ENCODE measurements at regions not wholly inside any gene's neighbourhood (a gene's known extent, or its start where the extent isn't known, plus 50 kb on each side); places are given as distances from the start of the nearest gene placed in this dataset.

GRCh38 chr3:182567700-182568099 is 225.6 kb upstream of the ATP11B start:
- Histone ChIP-seq H3K27me3 (ENCODE audit: control insufficient read depth, low read length) (peaks cover 6% of the 10 kb centered on the region; the same call in 1 of the 2 replicates), H3K4me1 (ENCODE audit: control insufficient read depth, low read length) (no peaks in the 10 kb centered on the region), H3K36me3 (ENCODE audit: control insufficient read depth, low read length) (no peaks in the 10 kb centered on the region), H3K4me3 (ENCODE audit: low read length) (no peak overlapping the region), H4K20me1 (ENCODE audit: control insufficient read depth, insufficient read depth, low read depth, low read length) (no peaks in the 10 kb centered on the region), H3F3A (ENCODE audit: control insufficient read depth, insufficient read depth) (no peaks in the 10 kb centered on the region), H3K4me2 (ENCODE audit: low read length) (no peak overlapping the region), H3K27ac (ENCODE audit: low read depth, low read length) (no peak overlapping the region), H3K9me2 (replicated peaks; ENCODE audit: control insufficient read depth, low read length) (no peaks in the 10 kb centered on the region), H3K79me2 (ENCODE audit: control insufficient read depth, low read length) (no peaks in the 10 kb centered on the region), H3K9me3 (ENCODE audit: control insufficient read depth, insufficient read depth, low read length) (no peaks in the 10 kb centered on the region)
- TF ChIP-seq, protein P1, sequence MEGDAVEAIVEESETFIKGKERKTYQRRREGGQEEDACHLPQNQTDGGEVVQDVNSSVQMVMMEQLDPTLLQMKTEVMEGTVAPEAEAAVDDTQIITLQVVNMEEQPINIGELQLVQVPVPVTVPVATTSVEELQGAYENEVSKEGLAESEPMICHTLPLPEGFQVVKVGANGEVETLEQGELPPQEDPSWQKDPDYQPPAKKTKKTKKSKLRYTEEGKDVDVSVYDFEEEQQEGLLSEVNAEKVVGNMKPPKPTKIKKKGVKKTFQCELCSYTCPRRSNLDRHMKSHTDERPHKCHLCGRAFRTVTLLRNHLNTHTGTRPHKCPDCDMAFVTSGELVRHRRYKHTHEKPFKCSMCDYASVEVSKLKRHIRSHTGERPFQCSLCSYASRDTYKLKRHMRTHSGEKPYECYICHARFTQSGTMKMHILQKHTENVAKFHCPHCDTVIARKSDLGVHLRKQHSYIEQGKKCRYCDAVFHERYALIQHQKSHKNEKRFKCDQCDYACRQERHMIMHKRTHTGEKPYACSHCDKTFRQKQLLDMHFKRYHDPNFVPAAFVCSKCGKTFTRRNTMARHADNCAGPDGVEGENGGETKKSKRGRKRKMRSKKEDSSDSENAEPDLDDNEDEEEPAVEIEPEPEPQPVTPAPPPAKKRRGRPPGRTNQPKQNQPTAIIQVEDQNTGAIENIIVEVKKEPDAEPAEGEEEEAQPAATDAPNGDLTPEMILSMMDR (IDR thresholded peaks at IDR 0.05; ENCODE audit: low read depth, low read length, poor library complexity, severe bottlenecking): no peak
- TF ChIP-seq EZH2phosphoT487 (IDR thresholded peaks at IDR 0.05; ENCODE audit: borderline replicate concordance, low read length): no peak

- H3K79me2 ChIP-seq (ENCODE audit: control insufficient read depth, low read length): no peaks in the 10 kb centered on the region
- H3K27ac ChIP-seq (ENCODE audit: low read depth, low read length): no peak overlapping the region
These were observed 225.0 kb upstream of the ATP11B start for GRCh38 chr3:182568261-182568660.

GRCh38 chr3:182568876-182569275 is 224.4 kb upstream of the ATP11B start:
- Histone ChIP-seq H3K79me2 (ENCODE audit: control insufficient read depth, low read length) (no peaks in the 10 kb centered on the region), H3K4me1 (ENCODE audit: control insufficient read depth, low read length) (no peaks in the 10 kb centered on the region), H3K27me3 (ENCODE audit: control insufficient read depth, low read length) (peaks cover 6% of the 10 kb centered on the region; the same call in 1 of the 2 replicates), H3K4me2 (ENCODE audit: low read length) (no peak overlapping the region), H3K27ac (ENCODE audit: low read depth, low read length) (no peak overlapping the region), H4K20me1 (ENCODE audit: control insufficient read depth, insufficient read depth, low read depth, low read length) (no peaks in the 10 kb centered on the region), H3F3A (ENCODE audit: control insufficient read depth, insufficient read depth) (no peaks in the 10 kb centered on the region), H3K4me3 (ENCODE audit: low read length) (no peak overlapping the region), H3K36me3 (ENCODE audit: control insufficient read depth, low read length) (no peaks in the 10 kb centered on the region), H3K9me3 (ENCODE audit: control insufficient read depth, insufficient read depth, low read length) (no peaks in the 10 kb centered on the region), H3K9me2 (replicated peaks; ENCODE audit: control insufficient read depth, low read length) (no peaks in the 10 kb centered on the region)
- TF ChIP-seq, protein P1 (IDR thresholded peaks at IDR 0.05; ENCODE audit: low read depth, low read length, poor library complexity, severe bottlenecking): no peak
- TF ChIP-seq EZH2phosphoT487 (IDR thresholded peaks at IDR 0.05; ENCODE audit: borderline replicate concordance, low read length): no peak

More at GRCh38 chr3:182568261-182568660, 225.0 kb upstream of the ATP11B start:
- no peaks in the 10 kb centered on the region for H4K20me1 ChIP-seq (ENCODE audit: control insufficient read depth, insufficient read depth, low read depth, low read length)
- H3K27me3 ChIP-seq (ENCODE audit: control insufficient read depth, low read length): peaks cover 6% of the 10 kb centered on the region; the same call in 1 of the 2 replicates
- H3K4me3 ChIP-seq (ENCODE audit: low read length): no peak overlapping the region
- TF ChIP-seq, protein P1 (IDR thresholded peaks at IDR 0.05; ENCODE audit: low read depth, low read length, poor library complexity, severe bottlenecking): no peak
- no peak for TF ChIP-seq EZH2phosphoT487 (IDR thresholded peaks at IDR 0.05; ENCODE audit: borderline replicate concordance, low read length)
- no peaks in the 10 kb centered on the region for H3K9me2 ChIP-seq (replicated peaks; ENCODE audit: control insufficient read depth, low read length)
- no peak overlapping the region for H3K4me2 ChIP-seq (ENCODE audit: low read length)
- H3K4me1 ChIP-seq (ENCODE audit: control insufficient read depth, low read length): no peaks in the 10 kb centered on the region
- H3K36me3 ChIP-seq (ENCODE audit: control insufficient read depth, low read length): no peaks in the 10 kb centered on the region
- no peaks in the 10 kb centered on the region for H3K9me3 ChIP-seq (ENCODE audit: control insufficient read depth, insufficient read depth, low read length)
- H3F3A ChIP-seq (ENCODE audit: control insufficient read depth, insufficient read depth): no peaks in the 10 kb centered on the region
